Esophagus squamous epithelium (tissue), 5 donors: ENCODE measurements at regions not wholly inside any gene's neighbourhood (a gene's known extent, or its start where the extent isn't known, plus 50 kb on each side); places are given as distances from the start of the nearest gene placed in this dataset.

ENCODE experiments used
- DNase-seq: peaks from one replicate; lab custom pipeline; 2025; lab: John Stamatoyannopoulos, UW
- H3K27ac ChIP-seq, 4 donors: fragments of 200-600 bp; sonication (generic); one replicate each; pipeline ENCODE4 v1.5.1; 2016 to 2019; ENCODE audit warnings: mild to moderate bottlenecking in 1 of 4
- H3K27me3 ChIP-seq, 4 donors: fragments of 200-600 bp; sonication (generic); 1 replicate in 3 of 4; 2 replicates in 1 of 4; pipeline versions ENCODE4 v1.5.1 to v1.6.0; 2017 to 2021; ENCODE audit warnings: antibody characterized with exemption in 1 of 4
- H3K36me3 ChIP-seq, 3 donors: fragments of 200-600 bp; sonication (generic); one replicate each; pipeline ENCODE4 v1.5.1; 2016 to 2019
- H3K4me1 ChIP-seq, 3 donors: fragments of 200-600 bp; sonication (generic); one replicate each; pipeline ENCODE4 v1.5.1; 2017 to 2019
- H3K4me3 ChIP-seq, 4 donors: fragments of 200-600 bp; sonication (generic); 1 replicate in 3 of 4; 2 replicates in 1 of 4; pipeline ENCODE4 v1.5.1; 2016 to 2019; ENCODE audit warnings: mild to moderate bottlenecking in 2 of 4, moderate library complexity in 1 of 4
- H3K9me3 ChIP-seq, 3 donors: fragments of 200-600 bp; sonication (generic); one replicate each; pipeline ENCODE4 v1.5.1; 2016 to 2019
- CTCF ChIP-seq, 6 experiments: fragments of 450-650 bp in 4 of 6; fragments of 200-600 bp in 2 of 6; sonication (generic) in 2 of 6; IDR thresholded peaks; one replicate each; pipeline ENCODE4 v1.5.1; 2016 to 2019; ENCODE audit warnings: antibody characterized with exemption in 6 of 6, mild to moderate bottlenecking in 4 of 6, moderate library complexity in 4 of 6
- POLR2A ChIP-seq, 4 donors: fragments of 450-650 bp; IDR thresholded peaks; one replicate each; pipeline ENCODE4 v1.6.1; 2017; ENCODE audit warnings: antibody characterized with exemption in 4 of 4, mild to moderate bottlenecking in 4 of 4, moderate library complexity in 3 of 4
- WGBS, 2 donors: methylation state at CpG; one replicate each; pipeline ENCODE4 v1.1.5; 2018; 5-methylcytosine and 5-hydroxymethylcytosine counted together
- intact Hi-C: fragments of 100-400 bp; cut with DNase I; formaldehyde crosslinking; loops from one replicate; pipeline ENCODE4 v1.15.0; 2022
- donor health status: DM: yes; HTN: yes; CAD: no.

- H3K27me3 ChIP-seq: no peaks in the 10 kb centered on the region
- no peaks in the 10 kb centered on the region for H3K4me1 ChIP-seq
- no peak overlapping the region for H3K4me3 ChIP-seq
- peaks cover 0 to 6% (median 0%) of the 10 kb centered on the region in 3 donors for H3K9me3 ChIP-seq
- no peak for DNase-seq
- TF ChIP-seq CTCF (IDR thresholded peaks at IDR 0.05) (no peak), POLR2A (IDR thresholded peaks at IDR 0.05) (no peak)
- 37 to 83% methylated on average over 1 of the region's 1 CpG for WGBS, 2 donors
- no peaks in the 10 kb centered on the region for H3K36me3 ChIP-seq
- H3K27ac ChIP-seq: no peak overlapping the region
- intact Hi-C loops: no loop called here
These were observed 713.0 kb upstream of the CADM2 start for GRCh38 chr3:84245789-84246188.

- H3K9me3 ChIP-seq: no peaks in the 10 kb centered on the region
These were observed 698.2 kb upstream of the CADM2 start for GRCh38 chr3:84260596-84260995.

GRCh38 chr3:84265768-84266167, 693.0 kb upstream of the CADM2 start:
- H3K9me3 ChIP-seq: no peaks in the 10 kb centered on the region
- no peak for TF ChIP-seq POLR2A (IDR thresholded peaks at IDR 0.05)
- no peak for TF ChIP-seq CTCF (IDR thresholded peaks at IDR 0.05)
- no peak overlapping the region for H3K27ac ChIP-seq
- H3K36me3 ChIP-seq: no peaks in the 10 kb centered on the region
- no peaks in the 10 kb centered on the region for H3K27me3 ChIP-seq
- no peak overlapping the region for H3K4me3 ChIP-seq
- WGBS, 2 donors: 87 to 88% methylated on average over 4 of the region's 4 CpGs
- no peak for DNase-seq
- intact Hi-C loops: no loop called here
- H3K4me1 ChIP-seq: no peaks in the 10 kb centered on the region

More at GRCh38 chr3:84260596-84260995, 698.2 kb upstream of the CADM2 start:
- intact Hi-C loops: no loop called here
- H3K27me3 ChIP-seq: no peaks in the 10 kb centered on the region
- WGBS, 2 donors: 63 to 64% methylated on average over 3 of the region's 3 CpGs
- no peaks in the 10 kb centered on the region for H3K36me3 ChIP-seq
- no peak for TF ChIP-seq POLR2A (IDR thresholded peaks at IDR 0.05)
- no peak for TF ChIP-seq CTCF (IDR thresholded peaks at IDR 0.05)
- no peak overlapping the region for H3K27ac ChIP-seq
- no peak overlapping the region for H3K4me3 ChIP-seq
- H3K4me1 ChIP-seq: no peaks in the 10 kb centered on the region
- no peak for DNase-seq

DNA sequence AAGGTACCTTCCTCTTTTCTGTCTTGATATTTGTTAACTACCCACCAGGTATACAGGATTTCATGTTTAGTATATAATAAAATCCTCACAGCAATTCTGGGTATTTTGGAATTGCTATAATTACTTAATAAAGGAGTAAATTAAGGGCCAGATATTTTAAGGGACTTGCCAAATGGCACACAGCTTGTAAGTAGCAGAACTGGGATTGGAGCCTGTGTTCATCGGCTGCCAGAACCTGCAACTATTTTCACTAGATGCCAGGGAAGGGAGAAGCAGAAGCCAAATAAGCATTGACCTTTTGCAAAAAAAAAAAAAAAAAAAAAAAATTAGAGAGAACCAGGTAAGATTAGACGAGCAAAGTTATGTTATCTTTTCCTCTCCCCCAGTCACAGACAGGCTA, 683.3 kb upstream of the CADM2 start:
- Histone ChIP-seq H3K27me3 (no peaks in the 10 kb centered on the region), H3K4me3 (no peak overlapping the region), H3K9me3 (no peaks in the 10 kb centered on the region), H3K36me3 (no peaks in the 10 kb centered on the region), H3K4me1 (no peaks in the 10 kb centered on the region), H3K27ac (no peak overlapping the region)
- TF ChIP-seq CTCF (IDR thresholded peaks at IDR 0.05) (no peak), POLR2A (IDR thresholded peaks at IDR 0.05) (no peak)
- intact Hi-C loops: no loop called here
- WGBS, 2 donors: 46 to 58% methylated on average over 2 of the region's 2 CpGs
- no peak for DNase-seq

- no peak for TF ChIP-seq POLR2A (IDR thresholded peaks at IDR 0.05)
- H3K4me1 ChIP-seq: no peaks in the 10 kb centered on the region
- H3K27me3 ChIP-seq: no peaks in the 10 kb centered on the region
- H3K27ac ChIP-seq: no peak overlapping the region
- no peaks in the 10 kb centered on the region for H3K9me3 ChIP-seq
- H3K36me3 ChIP-seq: no peaks in the 10 kb centered on the region
- no peak for DNase-seq
- intact Hi-C loops: no loop called here
- no peak overlapping the region for H3K4me3 ChIP-seq
These were observed 681.1 kb upstream of the CADM2 start for GRCh38 chr3:84277562-84278224.

GRCh38 chr3:84292128-84292527, 666.7 kb upstream of the CADM2 start:
- Histone ChIP-seq H3K4me1 (no peaks in the 10 kb centered on the region), H3K27me3 (no peaks in the 10 kb centered on the region), H3K4me3 (no peak overlapping the region), H3K36me3 (no peaks in the 10 kb centered on the region), H3K9me3 (no peaks in the 10 kb centered on the region), H3K27ac (no peak overlapping the region)
- 7 to 12% methylated on average over 1 of the region's 1 CpG for WGBS, 2 donors
- TF ChIP-seq POLR2A (IDR thresholded peaks at IDR 0.05): no peak
- no peak for TF ChIP-seq CTCF (IDR thresholded peaks at IDR 0.05)
- intact Hi-C loops: no loop called here
- DNase-seq: no peak
